HG03571 (cell line): ENCODE measurements at regions not wholly inside any gene's neighbourhood (a gene's known extent, or its start where the extent isn't known, plus 50 kb on each side); places are given as distances from the start of the nearest gene placed in this dataset.
"Not testable (repeated sequence)": the region's sequence is repeated elsewhere in the genome, so short reads cannot be mapped to it uniquely, and the experiment has no call there.

Experiments
- ATAC-seq: cut with Tn5 transposase; IDR thresholded peaks from one replicate; pipeline ENCODE4 v1.9.1; 2021; ENCODE audit not compliant: unreplicated experiment

GRCh38 chr11:97102180-97102579 lies 712.4 kb downstream of the JRKL start:
- not testable (repeated sequence) for ATAC-seq

GRCh38 chr11:97107604-97108003 lies 717.8 kb downstream of the JRKL start:
- ATAC-seq: no peak

- ATAC-seq: no peak
These were observed 719.3 kb downstream of the JRKL start for GRCh38 chr11:97109078-97109477.

DNA sequence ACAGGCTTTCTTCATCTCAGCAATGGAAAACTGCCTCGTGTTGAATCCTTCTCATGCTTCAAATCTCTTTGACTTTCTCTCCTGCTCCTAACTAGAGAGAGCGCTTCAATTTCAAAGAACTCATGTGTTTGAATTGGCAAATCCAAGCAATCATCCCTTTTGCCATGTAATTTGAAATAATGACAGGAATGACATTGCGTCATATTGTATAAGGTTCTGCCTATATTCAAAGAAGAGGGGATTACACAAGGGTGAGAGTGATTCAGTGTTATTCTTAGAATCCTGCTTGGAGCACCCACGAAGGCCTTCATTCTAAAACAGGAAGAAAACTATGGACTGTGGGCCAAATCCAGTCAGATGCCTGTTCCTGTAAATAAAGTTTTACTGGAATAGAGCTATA lies 720.6 kb downstream of the JRKL start:
- ATAC-seq: no peak

DNA sequence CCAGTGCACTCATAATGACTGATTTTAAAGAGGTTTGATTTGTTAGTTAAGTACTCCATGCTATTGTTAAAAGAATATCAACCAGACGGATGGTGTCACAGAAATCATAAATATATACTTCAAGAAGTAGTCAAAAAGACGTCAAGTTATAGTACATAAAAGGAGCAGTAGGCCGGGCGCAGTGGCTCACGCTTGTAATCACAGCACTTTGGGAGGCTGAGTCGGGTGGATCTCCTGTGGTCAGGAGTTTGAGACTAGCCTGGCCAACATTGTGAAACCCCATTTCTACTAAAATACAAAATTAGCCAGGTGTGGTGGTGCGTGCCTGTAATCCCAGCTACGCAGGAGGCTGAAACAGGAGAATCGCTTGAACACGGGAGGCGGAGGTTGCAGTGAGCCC lies 721.7 kb downstream of the JRKL start:
- no peak for ATAC-seq

DNA sequence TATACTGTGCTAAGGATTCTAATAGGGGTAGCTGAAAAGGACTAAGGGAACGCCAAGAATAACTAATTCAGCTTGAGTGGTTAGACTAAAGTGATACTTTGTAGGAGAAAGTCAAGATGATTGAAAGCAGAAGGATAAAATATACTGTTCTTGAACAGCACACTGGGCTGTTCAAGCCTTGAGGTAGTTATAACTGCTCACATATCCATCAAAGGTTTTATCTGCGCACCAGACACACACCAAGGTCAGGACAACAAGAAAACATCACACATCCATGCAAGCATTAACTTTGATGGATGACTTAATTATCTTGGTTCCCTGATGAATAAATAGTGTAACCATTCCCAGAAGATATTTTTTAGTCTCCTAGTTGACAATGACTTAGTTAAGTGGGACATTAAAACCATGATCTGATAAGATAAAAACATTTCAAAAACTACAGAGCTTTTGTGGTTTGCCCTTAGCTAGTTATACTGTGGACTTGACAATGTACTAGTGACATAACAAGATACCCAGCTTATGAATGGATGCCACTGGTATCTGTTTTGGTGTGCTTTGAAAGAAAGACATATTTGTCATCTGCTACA lies 728.9 kb downstream of the JRKL start:
- no peak for ATAC-seq

DNA sequence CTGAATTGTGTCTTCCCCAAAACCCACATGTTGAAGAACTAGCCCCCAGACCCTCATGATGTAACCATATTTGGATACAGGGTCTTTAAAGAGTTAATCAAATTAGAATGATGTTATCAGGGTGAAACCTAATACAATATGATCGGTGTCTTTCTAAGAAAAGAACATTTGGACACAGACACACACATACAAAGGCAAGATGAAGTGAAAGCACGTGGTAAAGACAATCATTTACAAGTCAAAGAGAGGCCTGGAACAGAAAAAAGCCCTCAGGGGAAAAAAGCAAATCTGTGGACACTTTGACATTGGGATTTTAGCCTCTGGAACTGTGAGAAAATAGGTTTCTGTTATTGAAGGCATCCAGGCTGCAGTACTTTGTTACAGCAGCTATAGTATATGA lies 733.4 kb downstream of the JRKL start:
- ATAC-seq: no peak

- ATAC-seq: no peak
These were observed 746.3 kb downstream of the JRKL start for GRCh38 chr11:97136067-97136466.

GRCh38 chr11:97140885-97141494 lies 751.2 kb downstream of the JRKL start:
- no peak for ATAC-seq

- ATAC-seq: no peak
These were observed 753.6 kb downstream of the JRKL start for GRCh38 chr11:97143463-97143862.

DNA sequence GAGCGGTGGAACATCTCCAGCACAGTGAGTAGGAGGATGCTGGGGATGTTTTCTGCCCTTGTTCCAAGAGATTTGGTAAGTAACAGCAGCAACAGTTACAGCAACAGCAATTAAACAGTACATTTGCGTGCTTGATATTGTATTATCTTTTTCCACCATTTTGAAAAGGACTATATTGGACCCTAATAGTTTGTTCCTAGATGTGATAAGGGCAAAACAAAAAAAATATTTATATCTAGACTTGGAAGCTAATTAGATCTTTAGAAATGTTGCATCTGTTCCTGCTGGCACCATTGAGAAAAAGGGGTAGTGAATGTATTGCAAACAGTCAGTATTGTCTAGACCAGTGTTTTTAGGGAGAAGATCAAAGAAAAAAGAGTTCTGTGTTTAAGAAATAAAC lies 759.9 kb downstream of the JRKL start:
- ATAC-seq: no peak

DNA sequence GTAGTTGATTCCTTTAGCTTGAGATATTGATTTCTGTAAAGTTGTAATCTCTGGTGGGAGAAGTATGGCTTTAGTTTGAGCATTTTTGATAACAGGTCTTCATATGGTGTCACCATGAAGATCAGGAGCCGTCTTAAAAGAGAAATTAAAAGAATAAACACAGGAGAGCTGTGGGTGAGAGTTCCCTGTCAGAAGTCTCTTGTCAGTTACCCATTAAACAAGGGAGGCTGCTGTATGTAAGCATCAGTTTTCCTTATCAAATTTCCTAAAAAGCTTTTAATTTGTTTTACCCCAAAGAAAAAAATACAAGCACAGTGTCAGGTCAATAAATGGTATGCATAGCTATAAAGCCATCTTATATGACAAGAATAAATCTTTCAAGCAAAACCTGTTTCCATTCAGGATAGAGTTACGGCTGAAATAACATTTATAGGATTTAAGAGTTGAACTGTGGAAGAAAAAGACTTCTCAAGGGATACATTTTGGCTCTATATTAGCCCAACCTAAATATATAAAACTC lies 767.5 kb downstream of the JRKL start:
- ATAC-seq: no peak

GRCh38 chr11:97158243-97158642 lies 768.4 kb downstream of the JRKL start:
- ATAC-seq: no peak

GRCh38 chr11:97163631-97164191 lies 773.9 kb downstream of the JRKL start:
- ATAC-seq: no peak

DNA sequence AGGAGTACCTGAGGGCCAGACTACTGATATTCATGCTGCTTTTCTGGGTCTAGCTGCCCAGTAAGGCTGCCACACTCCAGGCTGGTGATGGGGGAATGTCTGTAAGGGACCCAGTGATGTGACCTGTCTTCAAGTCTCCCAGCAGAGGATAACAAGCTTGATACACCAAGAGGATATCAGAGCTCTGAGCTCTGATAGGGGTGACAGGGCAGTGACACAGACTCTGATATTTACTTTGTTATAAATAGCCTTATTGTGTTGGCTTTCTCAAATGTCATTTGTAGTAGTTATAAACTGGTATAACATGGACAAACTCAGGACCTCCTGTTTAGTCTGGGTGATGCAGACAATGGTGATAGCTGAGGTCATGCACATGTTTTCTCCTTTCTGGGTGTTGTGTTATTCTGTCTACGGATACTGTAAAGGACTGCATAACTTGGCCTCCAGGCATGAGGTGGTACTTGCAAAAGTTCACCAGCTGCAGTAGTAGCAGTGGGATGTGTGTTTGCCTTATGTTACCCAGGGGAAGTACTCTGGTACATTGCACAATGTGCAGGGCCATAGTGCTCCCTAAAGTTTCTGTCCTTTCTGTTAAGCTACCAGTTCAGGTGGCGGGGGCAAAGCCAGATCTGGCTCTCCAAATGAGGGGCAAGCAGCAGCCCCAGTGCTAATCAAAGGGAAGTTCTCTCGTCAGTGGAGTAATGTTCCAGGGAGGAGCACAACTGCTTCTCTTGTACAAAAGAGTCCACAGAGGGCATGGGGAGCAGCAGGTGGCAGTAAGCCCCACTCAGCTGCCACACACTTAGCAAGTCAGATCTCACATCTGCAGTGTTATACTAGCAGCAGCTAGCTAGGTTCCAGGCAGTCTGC lies 812.2 kb downstream of the JRKL start:
- no peak for ATAC-seq

DNA sequence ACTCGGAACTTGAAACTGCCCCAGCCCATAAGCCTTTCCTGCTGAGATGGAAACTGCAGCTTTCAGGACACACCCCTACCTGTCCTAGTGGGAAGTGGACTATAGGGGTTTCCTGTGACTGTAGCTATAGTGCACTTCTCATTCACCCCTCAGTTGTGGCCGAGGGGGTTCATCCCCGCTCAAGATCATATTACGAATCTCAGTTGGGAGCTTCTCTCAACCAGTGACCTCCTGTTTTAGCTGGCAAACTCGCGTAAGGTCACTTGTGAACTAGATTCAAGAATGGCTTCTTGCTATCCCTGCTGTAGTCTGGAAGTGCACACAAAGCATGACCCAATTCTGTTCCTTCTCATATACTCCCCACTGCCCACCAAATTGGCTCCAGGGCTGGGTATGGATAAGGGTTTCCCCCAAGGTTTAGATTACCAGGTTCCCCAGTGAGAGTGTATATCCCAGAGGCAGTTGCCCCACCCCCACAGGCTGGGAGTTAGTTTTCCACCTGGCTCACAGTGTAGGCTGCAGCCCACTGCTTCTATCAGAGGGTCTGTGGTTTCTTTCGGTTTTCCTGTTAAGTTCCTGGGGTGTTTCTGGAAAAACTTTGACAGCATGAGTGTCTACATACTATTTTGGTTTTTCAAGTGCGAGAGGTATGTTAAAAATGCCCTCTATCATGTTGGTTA lies 812.9 kb downstream of the JRKL start:
- no peak for ATAC-seq

- ATAC-seq: no peak
These were observed 828.2 kb downstream of the JRKL start for GRCh38 chr11:97218011-97218410.

GRCh38 chr11:97223647-97224046 lies 833.8 kb downstream of the JRKL start:
- no peak for ATAC-seq

GRCh38 chr11:97224396-97224795 lies 834.6 kb downstream of the JRKL start:
- no peak for ATAC-seq

GRCh38 chr11:97225794-97226193 lies 836.0 kb downstream of the JRKL start:
- ATAC-seq: no peak

DNA sequence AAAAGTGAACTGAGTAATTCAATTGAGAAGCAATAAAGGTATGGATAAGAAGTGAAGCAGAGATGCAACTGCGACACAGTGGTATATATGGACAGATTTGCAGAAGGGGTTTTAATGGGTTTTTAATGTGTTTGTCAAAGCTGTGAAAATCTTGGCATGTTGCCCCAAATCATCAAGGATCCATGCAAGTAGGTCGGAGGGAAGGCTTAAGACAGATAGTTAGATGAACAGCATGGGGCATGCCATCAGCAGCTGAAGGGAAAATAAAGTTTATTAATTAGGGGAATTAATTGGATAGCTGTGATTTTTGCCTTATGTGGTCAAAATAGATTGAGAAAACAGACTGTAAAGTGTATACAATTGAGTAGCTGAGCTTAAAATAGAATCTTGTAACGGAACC lies 840.1 kb downstream of the JRKL start:
- no peak for ATAC-seq
